ENCODE measurements at regions not wholly inside any gene's neighbourhood (a gene's known extent, or its start where the extent isn't known, plus 50 kb on each side); places are given as distances from the start of the nearest gene placed in this dataset.

GRCh38 chr17:71528210-71528609, 592.6 kb upstream of the SOX9 start:
- TF ChIP-seq, protein P1, sequence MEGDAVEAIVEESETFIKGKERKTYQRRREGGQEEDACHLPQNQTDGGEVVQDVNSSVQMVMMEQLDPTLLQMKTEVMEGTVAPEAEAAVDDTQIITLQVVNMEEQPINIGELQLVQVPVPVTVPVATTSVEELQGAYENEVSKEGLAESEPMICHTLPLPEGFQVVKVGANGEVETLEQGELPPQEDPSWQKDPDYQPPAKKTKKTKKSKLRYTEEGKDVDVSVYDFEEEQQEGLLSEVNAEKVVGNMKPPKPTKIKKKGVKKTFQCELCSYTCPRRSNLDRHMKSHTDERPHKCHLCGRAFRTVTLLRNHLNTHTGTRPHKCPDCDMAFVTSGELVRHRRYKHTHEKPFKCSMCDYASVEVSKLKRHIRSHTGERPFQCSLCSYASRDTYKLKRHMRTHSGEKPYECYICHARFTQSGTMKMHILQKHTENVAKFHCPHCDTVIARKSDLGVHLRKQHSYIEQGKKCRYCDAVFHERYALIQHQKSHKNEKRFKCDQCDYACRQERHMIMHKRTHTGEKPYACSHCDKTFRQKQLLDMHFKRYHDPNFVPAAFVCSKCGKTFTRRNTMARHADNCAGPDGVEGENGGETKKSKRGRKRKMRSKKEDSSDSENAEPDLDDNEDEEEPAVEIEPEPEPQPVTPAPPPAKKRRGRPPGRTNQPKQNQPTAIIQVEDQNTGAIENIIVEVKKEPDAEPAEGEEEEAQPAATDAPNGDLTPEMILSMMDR (conservative IDR thresholded peaks at IDR 0.05; ENCODE audit: low read depth in 2 of 2) = no peak
- TF ChIP-seq POLR2AphosphoS5 (IDR thresholded peaks at IDR 0.05; ENCODE audit: low read depth) = no peak
- TF ChIP-seq EZH2phosphoT487 (IDR thresholded peaks at IDR 0.05; ENCODE audit: unreplicated experiment) = no peak
- TF ChIP-seq EZH2 (IDR thresholded peaks at IDR 0.05; ENCODE audit: low read depth, unreplicated experiment) = no peak
- no peak for TF ChIP-seq ETS1 (IDR thresholded peaks at IDR 0.05)
- TF ChIP-seq, protein P2, sequence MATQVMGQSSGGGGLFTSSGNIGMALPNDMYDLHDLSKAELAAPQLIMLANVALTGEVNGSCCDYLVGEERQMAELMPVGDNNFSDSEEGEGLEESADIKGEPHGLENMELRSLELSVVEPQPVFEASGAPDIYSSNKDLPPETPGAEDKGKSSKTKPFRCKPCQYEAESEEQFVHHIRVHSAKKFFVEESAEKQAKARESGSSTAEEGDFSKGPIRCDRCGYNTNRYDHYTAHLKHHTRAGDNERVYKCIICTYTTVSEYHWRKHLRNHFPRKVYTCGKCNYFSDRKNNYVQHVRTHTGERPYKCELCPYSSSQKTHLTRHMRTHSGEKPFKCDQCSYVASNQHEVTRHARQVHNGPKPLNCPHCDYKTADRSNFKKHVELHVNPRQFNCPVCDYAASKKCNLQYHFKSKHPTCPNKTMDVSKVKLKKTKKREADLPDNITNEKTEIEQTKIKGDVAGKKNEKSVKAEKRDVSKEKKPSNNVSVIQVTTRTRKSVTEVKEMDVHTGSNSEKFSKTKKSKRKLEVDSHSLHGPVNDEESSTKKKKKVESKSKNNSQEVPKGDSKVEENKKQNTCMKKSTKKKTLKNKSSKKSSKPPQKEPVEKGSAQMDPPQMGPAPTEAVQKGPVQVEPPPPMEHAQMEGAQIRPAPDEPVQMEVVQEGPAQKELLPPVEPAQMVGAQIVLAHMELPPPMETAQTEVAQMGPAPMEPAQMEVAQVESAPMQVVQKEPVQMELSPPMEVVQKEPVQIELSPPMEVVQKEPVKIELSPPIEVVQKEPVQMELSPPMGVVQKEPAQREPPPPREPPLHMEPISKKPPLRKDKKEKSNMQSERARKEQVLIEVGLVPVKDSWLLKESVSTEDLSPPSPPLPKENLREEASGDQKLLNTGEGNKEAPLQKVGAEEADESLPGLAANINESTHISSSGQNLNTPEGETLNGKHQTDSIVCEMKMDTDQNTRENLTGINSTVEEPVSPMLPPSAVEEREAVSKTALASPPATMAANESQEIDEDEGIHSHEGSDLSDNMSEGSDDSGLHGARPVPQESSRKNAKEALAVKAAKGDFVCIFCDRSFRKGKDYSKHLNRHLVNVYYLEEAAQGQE (IDR thresholded peaks at IDR 0.05; ENCODE audit: unreplicated experiment) = no peak
- TF ChIP-seq ZNF331 (CRISPR knock-in tag; IDR thresholded peaks at IDR 0.05; ENCODE audit: low read depth) = no peak
- no peak for TF ChIP-seq CREB1 (CRISPR knock-in tag; IDR thresholded peaks at IDR 0.05; ENCODE audit: low read depth)
- no peak for TF ChIP-seq STAT1 (IDR thresholded peaks at IDR 0.05; ENCODE audit: unreplicated experiment)

Measured in GM23338 (cell line).